SK-N-SH (cell line): ENCODE measurements at regions not wholly inside any gene's neighbourhood (a gene's known extent, or its start where the extent isn't known, plus 50 kb on each side); places are given as distances from the start of the nearest gene placed in this dataset.

Experiments used
- EZH2phosphoT487 ChIP-seq: fragments of 200-600 bp; sonication (generic); IDR thresholded peaks from 2 replicates; pipeline ENCODE4 v1.6.1; 2017; ENCODE audit warnings: low read depth, mixed run types, mild to moderate bottlenecking, antibody characterized with exemption, moderate library complexity, borderline replicate concordance
- FOXJ3 ChIP-seq: sonication (generic); formaldehyde crosslinking; IDR thresholded peaks from 2 replicates; pipeline ENCODE4 v1.5.1; 2020; ENCODE audit warnings: mild to moderate bottlenecking, missing genetic modification reagents
- FOXM1 ChIP-seq: IDR thresholded peaks from 2 replicates; pipeline ENCODE4 v1.4.0; 2012; ENCODE audit warnings: low read depth, mild to moderate bottlenecking
- RAD21 ChIP-seq: IDR thresholded peaks from 2 replicates; pipeline ENCODE4 v1.6.1; 2012; ENCODE audit warnings: mild to moderate bottlenecking, low read length
- REST ChIP-seq: IDR thresholded peaks from 2 replicates; pipeline ENCODE4 v1.6.1; 2012; ENCODE audit warnings: mild to moderate bottlenecking, low read depth, low read length, moderate library complexity
- YY1 ChIP-seq: IDR thresholded peaks from 2 replicates; pipeline ENCODE4 v1.4.0; 2012; ENCODE audit warnings: low read depth, mild to moderate bottlenecking
- TF ChIP-seq, protein P1 (sequence below): fragments of 200-600 bp; sonication (generic); IDR thresholded peaks from 2 replicates; pipeline ENCODE4 v1.6.1; 2017; ENCODE audit warnings: antibody characterized with exemption, mild to moderate bottlenecking, moderate library complexity

- TF ChIP-seq REST: no peak
- no peak for TF ChIP-seq YY1
- TF ChIP-seq, protein P1, sequence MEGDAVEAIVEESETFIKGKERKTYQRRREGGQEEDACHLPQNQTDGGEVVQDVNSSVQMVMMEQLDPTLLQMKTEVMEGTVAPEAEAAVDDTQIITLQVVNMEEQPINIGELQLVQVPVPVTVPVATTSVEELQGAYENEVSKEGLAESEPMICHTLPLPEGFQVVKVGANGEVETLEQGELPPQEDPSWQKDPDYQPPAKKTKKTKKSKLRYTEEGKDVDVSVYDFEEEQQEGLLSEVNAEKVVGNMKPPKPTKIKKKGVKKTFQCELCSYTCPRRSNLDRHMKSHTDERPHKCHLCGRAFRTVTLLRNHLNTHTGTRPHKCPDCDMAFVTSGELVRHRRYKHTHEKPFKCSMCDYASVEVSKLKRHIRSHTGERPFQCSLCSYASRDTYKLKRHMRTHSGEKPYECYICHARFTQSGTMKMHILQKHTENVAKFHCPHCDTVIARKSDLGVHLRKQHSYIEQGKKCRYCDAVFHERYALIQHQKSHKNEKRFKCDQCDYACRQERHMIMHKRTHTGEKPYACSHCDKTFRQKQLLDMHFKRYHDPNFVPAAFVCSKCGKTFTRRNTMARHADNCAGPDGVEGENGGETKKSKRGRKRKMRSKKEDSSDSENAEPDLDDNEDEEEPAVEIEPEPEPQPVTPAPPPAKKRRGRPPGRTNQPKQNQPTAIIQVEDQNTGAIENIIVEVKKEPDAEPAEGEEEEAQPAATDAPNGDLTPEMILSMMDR: no peak
- no peak for TF ChIP-seq FOXJ3 (CRISPR knock-in tag)
- TF ChIP-seq FOXM1: no peak
- TF ChIP-seq EZH2phosphoT487: no peak
- no peak for TF ChIP-seq RAD21
These were observed 407.1 kb downstream of the ZPLD1 start for GRCh38 chr3:102841866-102842265.
